ENCODE measurements at regions not wholly inside any gene's neighbourhood (a gene's known extent, or its start where the extent isn't known, plus 50 kb on each side); places are given as distances from the start of the nearest gene placed in this dataset.

DNA sequence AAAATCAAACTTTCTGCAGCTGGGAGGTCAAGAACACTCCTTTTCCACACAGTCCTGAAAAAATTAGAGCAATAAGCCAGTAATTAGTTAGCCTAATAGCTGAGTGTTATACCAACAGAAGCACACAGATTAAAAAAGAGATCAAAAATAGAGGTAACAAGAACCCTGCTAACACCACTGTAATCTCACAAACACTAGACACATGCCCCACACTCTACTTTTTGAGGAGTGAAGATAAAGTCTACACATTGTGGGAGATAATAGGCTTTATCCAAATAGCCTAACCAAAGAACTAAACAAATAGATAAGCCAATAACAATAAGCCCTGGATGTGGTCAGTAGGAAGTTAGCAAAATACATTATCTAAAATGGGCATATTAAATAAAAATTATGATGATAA is 372.7 kb upstream of the ANO5 start:
- no peak for DNase-seq (ENCODE audit: extremely low spot score)
- TF ChIP-seq ZNF384 (IDR thresholded peaks at IDR 0.05) (no peak), FOXM1 (IDR thresholded peaks at IDR 0.05; ENCODE audit: borderline replicate concordance) (no peak), HDGF (IDR thresholded peaks at IDR 0.05; ENCODE audit: borderline replicate concordance) (no peak), ELF4 (IDR thresholded peaks at IDR 0.05) (no peak)
- TF ChIP-seq, protein P1, sequence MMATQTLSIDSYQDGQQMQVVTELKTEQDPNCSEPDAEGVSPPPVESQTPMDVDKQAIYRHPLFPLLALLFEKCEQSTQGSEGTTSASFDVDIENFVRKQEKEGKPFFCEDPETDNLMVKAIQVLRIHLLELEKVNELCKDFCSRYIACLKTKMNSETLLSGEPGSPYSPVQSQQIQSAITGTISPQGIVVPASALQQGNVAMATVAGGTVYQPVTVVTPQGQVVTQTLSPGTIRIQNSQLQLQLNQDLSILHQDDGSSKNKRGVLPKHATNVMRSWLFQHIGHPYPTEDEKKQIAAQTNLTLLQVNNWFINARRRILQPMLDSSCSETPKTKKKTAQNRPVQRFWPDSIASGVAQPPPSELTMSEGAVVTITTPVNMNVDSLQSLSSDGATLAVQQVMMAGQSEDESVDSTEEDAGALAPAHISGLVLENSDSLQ (IDR thresholded peaks at IDR 0.05) = no peak
- CTCF ChIA-PET = no interaction called here
- POLR2A ChIA-PET = no interaction called here

DNA sequence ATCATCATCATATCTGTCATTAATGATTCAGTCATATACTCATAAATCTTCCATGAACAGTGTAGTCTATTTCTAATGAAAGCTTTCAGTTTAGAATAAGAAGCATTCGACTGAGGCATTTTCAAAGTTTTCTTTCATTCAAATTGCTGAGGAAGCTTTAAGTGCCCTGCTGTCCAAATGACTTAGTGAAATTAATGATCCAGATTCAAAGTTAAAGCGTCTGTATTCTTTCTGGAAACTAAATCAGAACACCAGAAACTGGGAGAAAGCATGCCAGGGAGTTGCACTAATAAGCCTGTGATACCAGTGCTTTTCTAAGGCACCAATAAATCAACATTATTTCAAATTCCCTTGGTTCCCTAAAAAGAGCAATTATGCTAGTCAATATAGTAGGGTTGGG is 367.8 kb upstream of the ANO5 start:
- ChIA-PET POLR2A (no interaction called here), CTCF (no interaction called here)
- TF ChIP-seq L3MBTL2 (conservative IDR thresholded peaks at IDR 0.05) (no peak), ARNT (IDR thresholded peaks at IDR 0.05) (no peak), CTBP1 (IDR thresholded peaks at IDR 0.05; ENCODE audit: borderline replicate concordance) (no peak), ELF4 (IDR thresholded peaks at IDR 0.05) (no peak), FOXK2 (IDR thresholded peaks at IDR 0.05) (no peak), BHLHE40 (IDR thresholded peaks at IDR 0.05; ENCODE audit: borderline replicate concordance) (no peak)
- no peak for DNase-seq (ENCODE audit: extremely low spot score)

DNA sequence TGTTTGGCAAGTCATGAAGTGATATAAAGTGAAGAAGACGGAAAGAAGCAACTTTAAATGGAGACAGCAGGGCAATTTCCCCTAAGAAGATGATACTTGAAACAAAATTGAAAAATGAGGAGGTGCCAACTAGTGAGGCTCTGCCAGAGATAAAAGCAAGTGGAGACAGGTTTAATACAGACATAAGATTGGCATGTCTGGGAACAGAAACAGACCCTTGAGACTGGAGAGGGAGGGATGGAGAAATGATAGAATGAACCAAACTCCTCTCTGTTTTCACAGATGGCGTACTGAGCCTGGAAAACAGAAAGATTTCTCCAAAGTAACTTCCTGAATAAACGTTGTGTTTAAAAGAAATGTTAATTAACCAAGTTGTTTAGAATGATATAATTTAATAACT is 354.5 kb upstream of the ANO5 start:
- ChIA-PET POLR2A (no interaction called here), CTCF (no interaction called here)
- DNase-seq (ENCODE audit: extremely low spot score) = no peak
- no peak for TF ChIP-seq FOXM1 (IDR thresholded peaks at IDR 0.05; ENCODE audit: borderline replicate concordance)
- TF ChIP-seq, protein P1 (IDR thresholded peaks at IDR 0.05) = no peak
- TF ChIP-seq SUZ12 (IDR thresholded peaks at IDR 0.05) = no peak
- no peak for TF ChIP-seq ARNT (IDR thresholded peaks at IDR 0.05)
- TF ChIP-seq NFRKB (IDR thresholded peaks at IDR 0.05) = no peak
- no peak for TF ChIP-seq ELF4 (IDR thresholded peaks at IDR 0.05)
- TF ChIP-seq TARDBP (IDR thresholded peaks at IDR 0.05) = no peak
- no peak for TF ChIP-seq SP1 (IDR thresholded peaks at IDR 0.05)
- no peak for TF ChIP-seq L3MBTL2 (conservative IDR thresholded peaks at IDR 0.05)
- TF ChIP-seq ZNF384 (IDR thresholded peaks at IDR 0.05) = no peak
- no peak for TF ChIP-seq CTBP1 (IDR thresholded peaks at IDR 0.05; ENCODE audit: borderline replicate concordance)
- no peak for TF ChIP-seq FOXK2 (IDR thresholded peaks at IDR 0.05)
- no peak for TF ChIP-seq LEF1 (IDR thresholded peaks at IDR 0.05; ENCODE audit: borderline replicate concordance)
- TF ChIP-seq BHLHE40 (IDR thresholded peaks at IDR 0.05; ENCODE audit: borderline replicate concordance) = no peak
- no peak for TF ChIP-seq HDGF (IDR thresholded peaks at IDR 0.05; ENCODE audit: borderline replicate concordance)

DNA sequence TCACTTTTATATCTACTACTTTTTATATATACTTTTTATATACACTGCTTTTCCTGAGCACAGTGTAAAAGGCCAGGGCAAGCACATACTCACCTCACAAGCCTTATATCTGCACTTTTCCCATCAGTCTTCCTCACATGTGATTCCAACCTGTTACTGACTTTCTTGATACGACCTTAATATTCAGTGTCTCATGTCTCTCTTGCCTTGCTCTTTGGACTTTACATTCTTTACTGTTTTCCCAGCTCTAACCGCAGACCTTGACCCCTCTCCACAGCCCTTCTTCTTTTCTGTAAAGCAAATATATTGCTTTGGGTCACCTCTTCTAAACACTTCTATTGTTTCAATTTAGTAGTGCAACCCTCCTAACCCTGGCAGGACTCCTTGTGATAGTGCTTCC is 353.1 kb upstream of the ANO5 start:
- ChIA-PET CTCF (no interaction called here), POLR2A (no interaction called here)
- TF ChIP-seq LEF1 (IDR thresholded peaks at IDR 0.05; ENCODE audit: borderline replicate concordance) = no peak
- no peak for TF ChIP-seq FOXM1 (IDR thresholded peaks at IDR 0.05; ENCODE audit: borderline replicate concordance)
- no peak for TF ChIP-seq ELF4 (IDR thresholded peaks at IDR 0.05)
- TF ChIP-seq, protein P1 (IDR thresholded peaks at IDR 0.05) = no peak
- TF ChIP-seq CTBP1 (IDR thresholded peaks at IDR 0.05; ENCODE audit: borderline replicate concordance) = no peak
- no peak for DNase-seq (ENCODE audit: extremely low spot score)

DNA sequence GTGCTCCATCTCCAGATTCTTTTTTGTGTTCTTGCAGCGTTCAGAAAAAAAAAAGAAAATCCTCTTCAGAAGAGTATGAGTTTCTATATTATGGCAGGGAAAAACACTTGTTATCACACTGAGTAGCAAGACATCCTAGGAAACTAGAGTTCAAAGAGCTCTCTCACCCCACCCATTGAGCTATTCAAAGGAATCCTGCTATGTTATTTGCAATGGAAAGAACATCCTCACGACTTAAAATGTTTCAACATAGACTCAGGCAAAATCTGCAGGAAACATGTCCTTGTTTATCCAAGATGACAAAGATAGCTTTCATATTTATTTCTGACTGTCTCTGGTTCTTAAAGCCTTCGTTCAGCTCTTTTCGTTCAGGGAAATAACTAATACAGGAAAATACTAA is 331.6 kb upstream of the ANO5 start:
- CTCF ChIA-PET = no interaction called here
- DNase-seq (ENCODE audit: extremely low spot score) = no peak
- no peak for TF ChIP-seq FOXK2 (IDR thresholded peaks at IDR 0.05)
- TF ChIP-seq ELF4 (IDR thresholded peaks at IDR 0.05) = no peak
- TF ChIP-seq HDGF (IDR thresholded peaks at IDR 0.05; ENCODE audit: borderline replicate concordance) = no peak
- no peak for TF ChIP-seq TARDBP (IDR thresholded peaks at IDR 0.05)
- no peak for TF ChIP-seq FOXA1 (IDR thresholded peaks at IDR 0.05)
- no peak for TF ChIP-seq ARNT (IDR thresholded peaks at IDR 0.05)
- no peak for TF ChIP-seq BHLHE40 (IDR thresholded peaks at IDR 0.05; ENCODE audit: borderline replicate concordance)
- TF ChIP-seq, protein P1 (IDR thresholded peaks at IDR 0.05) = no peak
- no peak for TF ChIP-seq SUZ12 (IDR thresholded peaks at IDR 0.05)
- no peak for TF ChIP-seq LEF1 (IDR thresholded peaks at IDR 0.05; ENCODE audit: borderline replicate concordance)
- POLR2A ChIA-PET = no interaction called here

DNA sequence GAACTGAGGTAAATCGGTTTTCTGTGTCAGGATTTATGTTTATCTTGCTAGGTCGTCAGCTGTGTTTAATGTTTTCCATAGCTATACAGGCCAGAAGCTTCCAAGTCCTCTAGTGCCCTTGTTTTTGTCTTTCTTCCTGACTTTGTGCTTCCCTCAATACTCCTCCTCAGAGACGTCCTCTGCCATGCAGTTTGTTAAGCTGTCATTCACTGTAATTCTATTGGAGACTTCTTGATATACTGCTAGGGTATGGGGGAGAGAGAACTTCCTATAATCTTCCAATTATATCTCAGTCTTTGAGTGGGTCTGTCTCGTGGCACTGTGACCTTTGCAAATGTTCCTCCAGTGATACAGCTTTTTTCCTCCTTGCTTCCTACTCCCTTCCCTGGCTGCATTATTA is 327.3 kb upstream of the ANO5 start:
- POLR2A ChIA-PET = no interaction called here
- TF ChIP-seq LEF1 (IDR thresholded peaks at IDR 0.05; ENCODE audit: borderline replicate concordance) = no peak
- TF ChIP-seq NFRKB (IDR thresholded peaks at IDR 0.05) = no peak
- no peak for TF ChIP-seq SP1 (IDR thresholded peaks at IDR 0.05)
- no peak for TF ChIP-seq HDGF (IDR thresholded peaks at IDR 0.05; ENCODE audit: borderline replicate concordance)
- TF ChIP-seq TARDBP (IDR thresholded peaks at IDR 0.05) = no peak
- no peak for TF ChIP-seq ARNT (IDR thresholded peaks at IDR 0.05)
- TF ChIP-seq BHLHE40 (IDR thresholded peaks at IDR 0.05; ENCODE audit: borderline replicate concordance) = no peak
- no peak for TF ChIP-seq FOXK2 (IDR thresholded peaks at IDR 0.05)
- TF ChIP-seq L3MBTL2 (conservative IDR thresholded peaks at IDR 0.05) = no peak
- no peak for TF ChIP-seq ELF4 (IDR thresholded peaks at IDR 0.05)
- no peak for TF ChIP-seq SUZ12 (IDR thresholded peaks at IDR 0.05)
- TF ChIP-seq ZNF384 (IDR thresholded peaks at IDR 0.05) = no peak
- TF ChIP-seq FOXA1 (IDR thresholded peaks at IDR 0.05) = no peak
- TF ChIP-seq, protein P1 (IDR thresholded peaks at IDR 0.05) = no peak

More for the DNA sequence above, 327.3 kb upstream of the ANO5 start:
- CTCF ChIA-PET = no interaction called here
- DNase-seq (ENCODE audit: extremely low spot score) = no peak

Data from HEK293T (cell line).